GM19395 (cell line): ENCODE measurements at regions not wholly inside any gene's neighbourhood (a gene's known extent, or its start where the extent isn't known, plus 50 kb on each side); places are given as distances from the start of the nearest gene placed in this dataset.

Experiments
- ATAC-seq: cut with Tn5 transposase; IDR thresholded peaks from one replicate; pipeline ENCODE4 v1.9.1; 2021; ENCODE audit warnings: mild to moderate bottlenecking, moderate library complexity; ENCODE audit not compliant: unreplicated experiment

DNA sequence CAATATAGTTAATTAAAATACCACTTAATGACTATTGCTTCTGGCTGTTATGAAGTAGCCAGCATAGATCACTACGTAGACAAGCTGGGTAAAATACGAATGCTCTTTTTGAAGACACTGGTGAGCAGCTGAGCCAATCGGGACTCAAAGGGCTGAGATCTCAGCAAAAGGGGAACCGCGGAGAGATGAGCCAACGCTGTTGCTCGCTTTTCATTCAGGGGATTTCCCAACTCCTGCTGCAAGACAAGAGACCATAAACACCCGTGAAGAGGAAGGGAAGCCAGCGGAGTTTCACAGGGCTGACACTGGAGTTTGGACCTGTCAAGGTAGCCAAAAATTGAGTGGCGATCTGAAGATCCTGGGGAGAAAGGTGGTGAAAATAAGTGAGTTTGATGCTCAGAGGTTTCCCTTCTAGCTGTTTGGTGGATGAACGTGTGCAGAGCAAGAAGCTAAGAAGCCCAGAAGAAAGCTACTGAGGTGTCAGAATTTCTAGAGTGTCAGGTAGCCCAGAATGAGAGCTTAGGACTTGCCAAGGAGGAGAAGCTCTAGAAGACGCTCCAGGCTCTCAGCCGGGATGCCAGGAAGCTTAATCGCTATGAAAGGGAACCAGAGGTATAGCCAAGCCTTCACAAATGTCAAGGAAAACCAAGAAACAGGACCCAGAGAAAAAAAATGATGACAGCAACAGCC is 79.6 kb upstream of the RNU6ATAC start:
- ATAC-seq: no peak

DNA sequence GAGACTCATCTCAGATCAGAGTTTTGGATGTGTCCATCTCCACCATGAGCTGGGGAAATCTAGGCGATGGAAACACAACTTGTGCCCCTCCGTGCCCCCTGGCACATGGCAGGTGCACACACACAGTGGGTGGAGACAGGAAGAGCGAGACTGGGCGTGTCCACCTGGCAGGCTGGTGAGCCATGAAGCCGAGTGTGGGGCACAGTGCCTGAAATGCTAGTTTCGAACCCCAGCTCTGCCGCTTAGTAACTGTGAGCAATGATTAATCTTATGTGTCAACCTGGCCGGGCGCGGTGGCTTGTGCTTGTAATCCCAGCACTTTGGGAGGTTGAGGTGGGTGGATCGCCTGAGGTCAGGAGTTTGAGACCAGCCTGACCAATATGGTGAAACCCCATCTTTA is 80.8 kb upstream of the RNU6ATAC start:
- no peak for ATAC-seq

DNA sequence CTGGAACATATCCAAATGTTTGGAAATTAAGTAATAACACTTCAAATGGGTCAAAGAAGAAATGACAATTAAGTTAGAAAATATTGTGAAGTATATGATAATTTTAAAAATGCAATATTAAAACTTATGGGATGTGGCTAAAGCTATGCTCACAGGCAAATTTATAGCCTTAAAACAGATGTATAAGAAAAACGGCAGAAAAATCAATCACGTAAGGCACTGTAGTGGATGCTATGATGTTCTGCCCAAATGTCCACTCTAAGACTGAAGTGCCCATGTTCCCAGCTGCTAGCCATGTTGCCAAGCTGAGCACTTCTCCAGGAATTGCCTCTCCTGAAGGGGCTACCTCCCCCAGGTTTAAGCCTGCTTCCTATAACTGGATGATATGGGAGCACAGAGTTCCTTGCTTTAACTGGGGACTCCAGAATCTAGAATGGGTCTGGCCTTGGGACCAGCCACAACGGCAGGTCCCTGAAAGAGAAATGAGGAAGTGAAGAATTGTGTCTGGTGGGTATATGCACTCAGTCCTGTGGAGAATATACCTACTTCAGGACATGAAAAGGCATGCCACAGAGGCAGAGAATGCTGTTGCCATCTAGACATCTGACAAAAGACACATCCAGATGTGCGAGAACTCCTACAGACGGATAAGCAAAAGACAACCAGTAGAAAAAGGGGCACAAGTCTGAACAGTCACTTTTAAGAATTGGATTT is 78.2 kb upstream of the RXRA start:
- ATAC-seq: no peak

DNA sequence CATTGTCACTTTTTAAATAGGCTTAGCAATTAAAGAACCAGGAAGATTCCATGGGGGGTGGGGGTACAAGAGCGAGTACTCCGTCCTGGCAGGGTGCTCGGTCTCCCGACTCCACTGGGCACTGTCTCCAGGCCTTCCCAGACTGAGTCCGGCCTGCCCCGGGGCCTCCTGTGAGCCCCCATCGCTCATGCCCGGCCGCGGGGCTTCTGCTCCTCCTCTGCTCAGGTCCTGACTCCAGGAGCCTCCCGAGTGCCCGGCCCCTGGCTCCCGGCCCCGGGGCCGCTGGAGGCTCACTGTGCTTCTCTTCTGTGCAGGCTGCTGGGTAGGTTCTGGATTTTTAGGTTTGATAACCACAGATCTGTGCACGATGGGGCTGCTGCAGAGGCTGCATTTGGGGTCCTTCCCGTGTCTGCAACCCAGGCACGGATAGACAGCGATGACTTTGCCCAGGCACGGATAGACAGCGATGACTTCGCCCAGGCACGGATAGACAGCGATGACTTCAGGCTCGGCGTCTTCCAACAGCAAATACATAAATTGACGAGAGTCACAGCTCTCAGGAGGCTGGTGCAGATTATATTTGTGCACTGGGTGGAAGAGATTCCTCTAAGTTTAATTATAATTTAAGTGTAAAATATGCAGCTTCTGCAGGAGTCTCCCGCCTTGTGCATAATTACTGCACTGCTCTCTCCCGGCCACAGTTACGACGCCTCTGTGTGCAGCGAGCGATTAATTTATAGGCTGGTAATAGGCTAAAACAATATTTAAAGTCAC is 74.8 kb upstream of the RXRA start:
- no peak for ATAC-seq

- no peak for ATAC-seq
Measured at GRCh38 chr9:134252084-134252830, 74.0 kb upstream of the RXRA start.

- ATAC-seq: no peak
Measured at GRCh38 chr9:134253606-134254205, 72.5 kb upstream of the RXRA start.

GRCh38 chr9:134258332-134258731 is 67.9 kb upstream of the RXRA start:
- ATAC-seq: no peak

GRCh38 chr9:134258828-134259546 is 67.3 kb upstream of the RXRA start:
- no peak for ATAC-seq

DNA sequence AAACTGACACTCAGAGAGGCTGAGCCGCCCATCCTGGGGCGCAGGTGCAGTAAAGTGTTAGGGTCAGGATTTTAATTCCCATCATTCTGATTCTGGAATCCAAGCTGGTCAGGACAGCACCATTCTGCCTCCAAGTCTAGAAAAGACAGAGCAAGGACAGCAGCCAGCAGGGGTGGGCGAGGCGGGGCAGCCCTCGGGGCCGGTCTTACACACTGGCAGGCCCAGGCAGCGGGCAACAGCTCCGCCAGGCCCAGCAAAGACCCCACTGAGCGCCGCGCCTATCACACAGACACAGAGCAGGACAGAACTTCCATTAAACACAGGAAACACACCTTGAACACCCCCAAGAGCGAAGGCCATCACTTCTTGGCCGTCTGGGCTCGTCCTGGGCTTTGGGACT is 66.5 kb upstream of the RXRA start:
- ATAC-seq: no peak

DNA sequence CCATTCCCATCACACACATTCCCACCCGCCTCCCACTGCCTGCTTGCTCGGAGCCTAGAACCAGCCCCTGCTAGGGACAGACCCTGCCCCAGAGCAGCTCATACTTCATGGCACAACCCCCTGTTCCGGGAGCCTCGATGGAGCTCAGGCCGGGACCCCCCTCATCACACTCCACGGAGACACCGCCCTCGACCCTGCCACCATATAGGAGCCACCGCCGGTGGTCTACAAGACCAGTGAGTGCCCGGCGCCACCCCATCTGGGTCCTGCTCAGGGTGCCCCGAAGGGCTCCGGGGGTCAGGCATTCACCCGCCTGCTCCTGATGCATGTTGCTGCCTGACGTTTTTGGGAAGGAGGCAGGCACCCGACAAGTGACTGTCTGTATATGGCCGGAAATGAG is 65.5 kb upstream of the RXRA start:
- no peak for ATAC-seq

- ATAC-seq: no peak
Measured at GRCh38 chr9:134262035-134262434, 64.2 kb upstream of the RXRA start.

DNA sequence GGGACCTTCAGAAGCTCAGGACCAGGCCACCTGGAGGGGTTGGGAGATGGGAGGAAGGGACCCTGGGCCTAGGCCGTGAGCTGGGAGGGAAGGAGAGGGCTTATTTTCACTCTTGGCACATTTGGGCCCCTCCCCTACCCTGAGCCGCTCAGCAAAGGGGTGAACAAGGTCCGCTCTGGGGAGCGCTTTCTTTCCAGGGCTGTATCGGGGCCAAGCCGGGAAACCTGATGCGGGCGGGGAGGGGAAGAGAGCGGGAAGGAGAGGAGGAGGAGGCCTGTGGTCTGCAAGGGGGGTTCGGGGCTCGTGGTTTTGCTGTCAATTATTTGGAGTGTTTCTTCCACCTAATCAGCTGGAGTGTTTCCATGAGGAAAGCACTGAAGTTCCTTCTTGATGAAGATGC is 62.7 kb upstream of the RXRA start:
- no peak for ATAC-seq

DNA sequence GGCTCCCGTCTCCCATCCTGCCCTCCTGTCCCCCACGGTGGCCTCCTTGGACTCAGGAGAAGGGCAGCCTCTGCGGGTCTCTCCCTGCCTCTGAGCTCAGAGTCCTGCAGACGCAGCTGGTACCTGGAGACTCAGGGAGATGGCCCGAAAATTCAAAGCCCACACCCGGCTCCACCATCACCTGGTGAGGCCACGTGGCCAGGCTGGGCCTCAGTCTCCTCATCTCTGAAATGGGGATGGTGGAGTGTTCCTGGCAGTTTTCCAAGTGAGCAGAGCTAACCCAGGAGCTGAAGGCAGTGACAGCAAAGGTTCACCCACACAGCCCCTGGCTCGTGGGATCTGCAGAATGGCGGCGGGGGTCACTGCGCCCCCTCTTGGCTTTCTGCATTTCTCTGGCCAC is 62.1 kb upstream of the RXRA start:
- no peak for ATAC-seq

- ATAC-seq: no peak
Measured at GRCh38 chr9:134265078-134265477, 61.2 kb upstream of the RXRA start.

- no peak for ATAC-seq
Measured at GRCh38 chr9:134266418-134266817, 59.8 kb upstream of the RXRA start.

DNA sequence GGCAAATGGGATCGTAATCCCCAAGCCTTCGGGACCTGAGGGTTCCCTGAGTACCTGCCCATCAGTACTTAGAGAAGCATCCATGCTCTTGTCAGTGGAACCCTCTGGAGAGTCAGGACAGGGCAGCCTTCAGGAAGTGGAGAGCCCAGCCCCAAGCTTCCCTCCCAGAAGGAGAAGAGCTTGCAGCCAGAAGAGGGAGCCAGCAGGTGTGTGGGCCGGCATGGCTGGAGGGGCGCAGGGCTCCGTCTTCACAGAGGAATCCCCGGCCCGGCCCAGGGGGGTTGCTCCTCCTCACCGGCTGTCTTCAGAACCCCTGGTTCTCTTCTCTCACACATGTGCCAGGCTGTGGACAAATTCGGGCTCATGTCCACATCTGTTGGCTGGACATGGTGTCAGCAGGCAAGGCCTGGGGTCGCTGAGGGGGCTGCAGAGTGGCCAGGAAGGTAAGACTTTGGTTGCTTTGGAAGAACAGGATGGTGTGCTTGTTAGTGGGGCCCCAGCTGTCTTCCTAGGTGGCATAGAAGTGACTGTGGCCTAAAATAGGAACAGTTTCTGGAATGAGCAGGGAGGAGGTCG is 58.9 kb upstream of the RXRA start:
- ATAC-seq: no peak

DNA sequence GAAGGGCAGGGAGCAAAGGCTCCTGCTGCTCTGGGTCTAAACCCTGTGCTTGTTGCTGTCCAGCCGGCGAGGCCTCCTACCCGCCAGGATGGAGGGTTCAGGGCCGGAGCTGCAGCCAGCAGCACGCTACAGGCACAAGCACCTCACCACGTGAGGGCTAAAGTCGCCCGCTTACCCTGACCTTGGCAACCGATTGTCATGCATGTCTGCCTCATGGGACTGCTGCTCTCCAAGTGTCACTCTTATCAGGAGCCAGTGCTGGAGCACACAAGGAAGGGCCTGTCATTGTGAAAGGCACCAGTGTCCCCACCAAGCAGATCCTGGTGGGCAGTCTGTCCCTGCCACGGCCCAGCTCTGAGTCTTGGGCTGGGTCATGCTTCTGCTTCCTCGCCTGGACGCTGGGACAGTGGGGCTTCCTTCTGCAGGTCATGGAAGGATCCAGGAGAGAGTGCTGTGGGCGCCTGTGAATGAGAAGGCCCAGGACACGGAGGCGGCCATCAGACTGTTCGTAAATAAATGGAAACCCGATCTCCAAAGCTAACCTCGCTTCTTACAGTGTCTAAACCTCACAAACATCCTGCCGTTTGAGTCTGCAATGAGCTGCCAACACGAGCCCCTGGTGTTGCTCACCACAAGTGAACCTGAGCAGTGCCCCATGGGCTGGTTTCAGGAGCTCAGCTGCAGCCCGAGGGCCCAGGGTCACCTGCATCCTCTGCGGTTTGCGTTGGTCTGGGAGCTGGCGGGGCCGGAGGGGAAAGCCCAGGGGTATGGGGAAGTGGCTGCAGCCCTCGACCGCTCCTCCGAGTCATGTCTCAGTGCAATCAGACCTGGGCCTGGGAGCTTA is 58.2 kb upstream of the RXRA start:
- peak; percentile 62 for ATAC-seq

DNA sequence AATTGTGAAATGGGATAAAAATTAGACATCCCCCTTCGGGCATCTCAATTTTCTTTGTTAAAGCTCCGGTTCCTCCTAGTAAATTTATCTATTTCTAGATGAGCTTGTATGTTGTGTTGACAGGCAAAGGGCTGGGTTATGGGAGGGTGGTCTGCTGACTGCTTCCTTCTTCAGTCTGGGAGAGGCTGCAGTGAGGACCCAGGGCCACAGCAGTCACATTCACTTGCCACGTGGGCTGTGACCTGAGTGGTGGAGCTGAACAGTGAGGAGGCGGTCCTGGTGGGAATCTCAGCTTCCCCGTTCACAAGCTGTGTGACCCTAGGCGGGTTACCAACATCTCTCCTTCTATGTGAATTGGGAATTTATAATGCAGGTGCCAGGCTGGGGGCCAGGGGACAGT is 57.5 kb upstream of the RXRA start:
- ATAC-seq: no peak
